ENCODE measurements at regions not wholly inside any gene's neighbourhood (a gene's known extent, or its start where the extent isn't known, plus 50 kb on each side); places are given as distances from the start of the nearest gene placed in this dataset.

DNA sequence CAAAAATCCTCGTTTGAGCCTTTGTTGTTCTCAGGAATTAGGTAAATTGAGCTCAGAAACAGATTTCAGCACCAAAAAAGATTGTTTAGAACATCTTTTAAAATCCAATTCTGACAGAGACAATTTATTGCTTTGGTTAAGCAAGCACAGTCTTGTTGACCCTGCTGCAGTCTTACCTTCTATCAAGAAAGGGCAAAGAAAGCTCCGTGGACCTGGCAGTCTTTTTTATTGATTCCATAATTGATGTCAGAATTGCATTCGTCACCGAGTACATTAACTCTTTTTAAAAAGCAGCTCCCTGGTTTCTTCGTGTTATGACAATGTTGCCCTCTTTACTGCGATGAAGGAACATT lies 334.8 kb downstream of the FGFR2 start:
- TF ChIP-seq, protein P1, sequence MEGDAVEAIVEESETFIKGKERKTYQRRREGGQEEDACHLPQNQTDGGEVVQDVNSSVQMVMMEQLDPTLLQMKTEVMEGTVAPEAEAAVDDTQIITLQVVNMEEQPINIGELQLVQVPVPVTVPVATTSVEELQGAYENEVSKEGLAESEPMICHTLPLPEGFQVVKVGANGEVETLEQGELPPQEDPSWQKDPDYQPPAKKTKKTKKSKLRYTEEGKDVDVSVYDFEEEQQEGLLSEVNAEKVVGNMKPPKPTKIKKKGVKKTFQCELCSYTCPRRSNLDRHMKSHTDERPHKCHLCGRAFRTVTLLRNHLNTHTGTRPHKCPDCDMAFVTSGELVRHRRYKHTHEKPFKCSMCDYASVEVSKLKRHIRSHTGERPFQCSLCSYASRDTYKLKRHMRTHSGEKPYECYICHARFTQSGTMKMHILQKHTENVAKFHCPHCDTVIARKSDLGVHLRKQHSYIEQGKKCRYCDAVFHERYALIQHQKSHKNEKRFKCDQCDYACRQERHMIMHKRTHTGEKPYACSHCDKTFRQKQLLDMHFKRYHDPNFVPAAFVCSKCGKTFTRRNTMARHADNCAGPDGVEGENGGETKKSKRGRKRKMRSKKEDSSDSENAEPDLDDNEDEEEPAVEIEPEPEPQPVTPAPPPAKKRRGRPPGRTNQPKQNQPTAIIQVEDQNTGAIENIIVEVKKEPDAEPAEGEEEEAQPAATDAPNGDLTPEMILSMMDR (optimal IDR thresholded peaks at IDR 0.05 in 1 of 3, IDR thresholded peaks at IDR 0.05 in 1 of 3, conservative IDR thresholded peaks at IDR 0.05 in 1 of 3; ENCODE audit: extremely low read depth in 1 of 3, insufficient read depth in 2 of 3, low read length in 3 of 3), result no peak
- no peak for TF ChIP-seq EZH2 (IDR thresholded peaks at IDR 0.05; ENCODE audit: low read length)
